GM13977 (cell line): ENCODE measurements at regions not wholly inside any gene's neighbourhood (a gene's known extent, or its start where the extent isn't known, plus 50 kb on each side); places are given as distances from the start of the nearest gene placed in this dataset.

Experiments
- DNase-seq: peaks from one replicate; pipeline ENCODE4 v3.0.0; 2012; ENCODE audit warnings: low spot score
- CTCF ChIP-seq: IDR thresholded peaks from 2 replicates; pipeline ENCODE4 v1.5.1; 2012; ENCODE audit warnings: mild to moderate bottlenecking, control low read depth; ENCODE audit not compliant: insufficient read depth; ENCODE audit errors: extremely low read depth, missing control alignments
- in situ Hi-C: fragments of 300-500 bp; cut with MboI; formaldehyde crosslinking; loops from one replicate; pipeline ENCODE4 v1.12.0; 2022; ENCODE audit warnings: low sequenced_read_pairs, low pct_unique_long_range_greater_than_20kb, mixed read lengths, inconsistent platforms; ENCODE audit not compliant: unreplicated experiment

GRCh38 chr2:173772205-173772604 lies 193.0 kb downstream of the SP3 start:
- no peak for TF ChIP-seq CTCF
- no peak for DNase-seq
- in situ Hi-C loops, result no loop called here

- in situ Hi-C loops, result no loop called here
Measured at GRCh38 chr2:173773076-173773475, 192.1 kb downstream of the SP3 start.

GRCh38 chr2:173775440-173775839 lies 189.7 kb downstream of the SP3 start:
- in situ Hi-C loops, result no loop called here
- DNase-seq, result no peak
- no peak for TF ChIP-seq CTCF

More at GRCh38 chr2:173773076-173773475, 192.1 kb downstream of the SP3 start:
- DNase-seq, result no peak
- TF ChIP-seq CTCF, result no peak

GRCh38 chr2:173782681-173783080 lies 182.5 kb downstream of the SP3 start:
- in situ Hi-C loops, result no loop called here

GRCh38 chr2:173783382-173783781 lies 181.8 kb downstream of the SP3 start:
- DNase-seq, result no peak
- TF ChIP-seq CTCF, result no peak
- in situ Hi-C loops, result no loop called here

More at GRCh38 chr2:173782681-173783080, 182.5 kb downstream of the SP3 start:
- no peak for DNase-seq
- TF ChIP-seq CTCF, result no peak

GRCh38 chr2:173785813-173786212 lies 179.4 kb downstream of the SP3 start:
- no peak for TF ChIP-seq CTCF
- in situ Hi-C loops, result no loop called here
- DNase-seq, result no peak

GRCh38 chr2:173791502-173791901 lies 173.7 kb downstream of the SP3 start:
- TF ChIP-seq CTCF, result no peak
- in situ Hi-C loops, result no loop called here
- no peak for DNase-seq
